Karpas-422 (cell line): ENCODE measurements at regions not wholly inside any gene's neighbourhood (a gene's known extent, or its start where the extent isn't known, plus 50 kb on each side); places are given as distances from the start of the nearest gene placed in this dataset.

Source experiments
- DNase-seq: peaks from one replicate; pipeline ENCODE4 v3.0.0-alpha.2; 2015
- H2AFZ ChIP-seq: fragments of 200-600 bp; sonication (generic); 2 replicates; pipeline ENCODE4 v1.6.1; 2014; ENCODE audit warnings: antibody characterized with exemption, low read length, mixed read lengths
- H3K27ac ChIP-seq: fragments of 200-600 bp; sonication (generic); 2 replicates; pipeline ENCODE4 v1.5.1; 2014; ENCODE audit warnings: mild to moderate bottlenecking, low read length, moderate library complexity
- H3K27me3 ChIP-seq: fragments of 200-600 bp; sonication (generic); 2 replicates; pipeline ENCODE4 v1.6.1; 2014; ENCODE audit warnings: low read length, mixed read lengths
- H3K36me3 ChIP-seq: fragments of 200-600 bp; sonication (generic); 2 replicates; pipeline ENCODE4 v1.6.1; 2014; ENCODE audit warnings: low read length, mixed read lengths; ENCODE audit not compliant: insufficient read depth
- H3K4me1 ChIP-seq: fragments of 200-600 bp; sonication (generic); 2 replicates; pipeline ENCODE4 v1.6.1; 2014; ENCODE audit warnings: mild to moderate bottlenecking, low read length, mixed read lengths
- H3K4me2 ChIP-seq: fragments of 200-600 bp; sonication (generic); 2 replicates; pipeline ENCODE4 v1.6.1; 2014; ENCODE audit warnings: low read length, low read depth, mild to moderate bottlenecking; ENCODE audit not compliant: poor library complexity, severe bottlenecking
- H3K4me3 ChIP-seq: fragments of 200-600 bp; sonication (generic); 2 replicates; pipeline ENCODE4 v1.5.1; 2014; ENCODE audit warnings: mild to moderate bottlenecking, antibody characterized with exemption, low read length, mixed read lengths
- H3K79me2 ChIP-seq: fragments of 200-600 bp; sonication (generic); 2 replicates; pipeline ENCODE4 v1.6.1; 2014; ENCODE audit warnings: mild to moderate bottlenecking, low read length, mixed read lengths
- H3K9ac ChIP-seq: fragments of 200-600 bp; sonication (generic); 2 replicates; pipeline ENCODE4 v1.6.0; 2014; ENCODE audit warnings: low read length
- H3K9me2 ChIP-seq: fragments of 200-600 bp; sonication (generic), shearing (Covaris generic); replicated peaks from 2 replicates; pipeline ENCODE4 v1.6.0; 2014; ENCODE audit warnings: mild to moderate bottlenecking, low read length, moderate library complexity; ENCODE audit not compliant: insufficient read depth
- H3K9me3 ChIP-seq: fragments of 300-700, 200-600 bp; sonication (generic); 2 replicates; pipeline ENCODE4 v1.6.1; 2014; ENCODE audit warnings: low read length, mixed read lengths
- H4K20me1 ChIP-seq: fragments of 200-600 bp; sonication (generic); 2 replicates; pipeline ENCODE4 v1.6.1; 2014; ENCODE audit warnings: mild to moderate bottlenecking, antibody characterized with exemption, low read length, low read depth; ENCODE audit not compliant: insufficient read depth

GRCh38 chr2:58918141-58918540 is 677.0 kb upstream of the FANCL start:
- Histone ChIP-seq H3K9me2 (no peaks in the 10 kb centered on the region), H3K27me3 (no peaks in the 10 kb centered on the region), H3K27ac (no peak overlapping the region), H3K9me3 (no peaks in the 10 kb centered on the region), H3K4me2 (no peak overlapping the region), H2AFZ (no peak overlapping the region), H3K36me3 (no peaks in the 10 kb centered on the region), H4K20me1 (no peaks in the 10 kb centered on the region), H3K4me1 (no peaks in the 10 kb centered on the region), H3K9ac (no peak overlapping the region), H3K79me2 (no peaks in the 10 kb centered on the region), H3K4me3 (no peak overlapping the region)
- no peak for DNase-seq

GRCh38 chr2:58917596-58917995 is 676.5 kb upstream of the FANCL start:
- Histone ChIP-seq H3K27me3 (no peaks in the 10 kb centered on the region), H3K36me3 (no peaks in the 10 kb centered on the region), H3K9ac (no peak overlapping the region), H3K27ac (no peak overlapping the region), H3K4me1 (no peaks in the 10 kb centered on the region), H3K4me3 (no peak overlapping the region), H3K9me2 (no peaks in the 10 kb centered on the region), H3K9me3 (no peaks in the 10 kb centered on the region), H4K20me1 (no peaks in the 10 kb centered on the region), H3K79me2 (no peaks in the 10 kb centered on the region), H2AFZ (no peak overlapping the region), H3K4me2 (no peak overlapping the region)
- no peak for DNase-seq

DNA sequence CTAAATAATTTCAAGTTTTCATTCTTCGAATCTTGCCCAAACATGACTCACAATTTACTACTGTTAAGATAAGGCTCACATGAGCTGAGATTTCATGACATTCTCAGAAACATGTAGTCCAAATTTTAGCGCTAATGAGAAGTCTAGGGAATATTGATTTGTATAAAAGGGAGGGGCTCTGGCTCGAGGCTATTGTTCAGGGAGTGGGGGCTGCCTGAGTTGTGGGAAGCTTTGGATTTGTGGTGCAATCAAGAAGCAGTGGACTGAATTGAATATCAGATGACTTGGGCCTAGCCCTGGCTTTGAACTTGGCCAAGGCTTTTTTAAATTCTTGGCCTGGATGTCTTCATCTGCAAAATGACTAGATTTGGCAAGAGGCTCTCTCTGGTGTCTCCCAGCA is 674.9 kb upstream of the FANCL start:
- Histone ChIP-seq H3K79me2 (no peaks in the 10 kb centered on the region), H3K36me3 (no peaks in the 10 kb centered on the region), H3K9me2 (no peaks in the 10 kb centered on the region), H4K20me1 (no peaks in the 10 kb centered on the region), H3K9ac (no peak overlapping the region), H3K27me3 (no peaks in the 10 kb centered on the region), H3K4me2 (no peak overlapping the region), H3K4me1 (no peaks in the 10 kb centered on the region), H3K27ac (no peak overlapping the region), H3K4me3 (no peak overlapping the region), H3K9me3 (no peaks in the 10 kb centered on the region), H2AFZ (no peak overlapping the region)
- DNase-seq: no peak

DNA sequence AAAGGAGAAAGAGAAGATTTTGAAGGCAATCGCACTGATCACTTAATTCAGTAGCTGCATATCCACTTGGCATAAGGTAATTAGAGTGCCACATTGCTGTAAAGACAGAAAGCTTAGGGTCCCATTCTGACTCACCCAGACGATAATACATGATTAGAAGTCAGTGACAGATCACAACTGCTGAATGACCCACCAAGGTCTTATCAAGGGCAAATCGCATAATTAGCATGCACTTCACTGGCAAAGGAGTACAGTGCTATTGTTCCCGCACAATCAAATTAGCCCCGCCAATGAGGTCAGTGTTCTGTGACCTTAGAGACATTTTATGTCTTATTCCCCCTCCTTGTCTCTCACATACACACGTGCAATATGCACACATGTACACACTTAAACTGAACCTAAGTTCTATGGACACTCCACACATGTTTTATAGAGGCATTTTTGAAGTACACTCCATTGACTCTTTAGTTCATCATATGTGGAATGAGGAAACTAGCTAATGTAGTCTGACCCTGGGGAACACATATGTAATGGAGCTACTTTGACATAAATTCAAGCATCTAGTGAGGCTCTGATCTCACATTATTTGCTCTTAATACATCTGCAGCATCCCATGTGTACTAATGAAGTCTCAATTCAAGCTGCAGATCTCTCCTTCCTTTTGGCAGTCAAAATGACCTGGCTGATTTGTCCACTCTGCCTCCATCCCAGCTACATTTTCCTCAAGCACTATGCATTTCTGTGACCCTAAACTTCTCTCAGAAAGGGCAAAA is 673.8 kb upstream of the FANCL start:
- Histone ChIP-seq H2AFZ (no peak overlapping the region), H3K9me3 (no peaks in the 10 kb centered on the region), H3K27ac (no peak overlapping the region), H3K79me2 (no peaks in the 10 kb centered on the region), H3K27me3 (no peaks in the 10 kb centered on the region), H3K9me2 (no peaks in the 10 kb centered on the region), H3K9ac (no peak overlapping the region), H3K36me3 (no peaks in the 10 kb centered on the region), H3K4me1 (no peaks in the 10 kb centered on the region), H3K4me3 (no peak overlapping the region), H3K4me2 (no peak overlapping the region), H4K20me1 (no peaks in the 10 kb centered on the region)
- DNase-seq: no peak

DNA sequence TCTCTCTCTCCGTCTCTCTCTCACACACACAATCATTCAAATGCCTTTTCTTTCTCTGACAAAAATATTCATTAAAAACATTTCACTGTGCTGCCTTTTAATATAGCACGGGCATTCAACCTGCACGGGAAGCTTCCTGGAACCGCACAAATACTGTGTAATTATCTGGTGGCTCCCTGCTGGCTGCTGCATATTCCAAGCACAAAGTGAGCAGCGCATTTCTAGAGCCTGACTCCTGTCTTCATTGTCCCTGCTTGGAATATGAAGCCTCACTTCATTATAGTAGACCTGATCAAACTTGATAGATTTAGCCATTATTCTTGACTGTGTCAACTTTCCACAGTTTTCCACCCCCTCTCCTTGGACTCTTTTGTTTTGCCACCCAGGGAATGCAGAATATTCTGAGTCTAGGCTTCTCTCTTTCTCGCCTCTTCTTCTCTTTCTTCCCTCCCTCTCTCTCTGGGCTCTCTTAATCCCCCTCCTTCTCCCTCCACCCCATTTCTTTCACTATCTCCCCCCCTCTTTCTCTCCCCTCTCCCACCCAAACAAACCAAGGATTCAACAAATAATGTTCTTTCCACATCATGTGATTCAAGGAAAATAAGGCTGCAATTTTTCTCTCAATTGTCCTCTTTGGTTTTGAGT is 672.1 kb upstream of the FANCL start:
- no peaks in the 10 kb centered on the region for H3K27me3 ChIP-seq
- H3K9ac ChIP-seq: no peak overlapping the region
- no peaks in the 10 kb centered on the region for H4K20me1 ChIP-seq
- no peaks in the 10 kb centered on the region for H3K36me3 ChIP-seq
- no peaks in the 10 kb centered on the region for H3K79me2 ChIP-seq
- H3K27ac ChIP-seq: no peak overlapping the region
- no peaks in the 10 kb centered on the region for H3K4me1 ChIP-seq
- H3K4me3 ChIP-seq: no peak overlapping the region
- H3K4me2 ChIP-seq: no peak overlapping the region
- no peaks in the 10 kb centered on the region for H3K9me2 ChIP-seq
- no peak overlapping the region for H2AFZ ChIP-seq
- no peaks in the 10 kb centered on the region for H3K9me3 ChIP-seq
- no peak for DNase-seq

GRCh38 chr2:58911877-58912276 is 670.8 kb upstream of the FANCL start:
- no peaks in the 10 kb centered on the region for H3K27me3 ChIP-seq
- H3K27ac ChIP-seq: no peak overlapping the region
- H3K9me2 ChIP-seq: no peaks in the 10 kb centered on the region
- no peaks in the 10 kb centered on the region for H3K4me1 ChIP-seq
- no peaks in the 10 kb centered on the region for H3K79me2 ChIP-seq
- no peaks in the 10 kb centered on the region for H3K9me3 ChIP-seq
- H3K4me3 ChIP-seq: no peak overlapping the region
- no peak overlapping the region for H3K9ac ChIP-seq
- H3K4me2 ChIP-seq: no peak overlapping the region
- no peak overlapping the region for H2AFZ ChIP-seq
- no peaks in the 10 kb centered on the region for H3K36me3 ChIP-seq
- no peaks in the 10 kb centered on the region for H4K20me1 ChIP-seq
- no peak for DNase-seq

DNA sequence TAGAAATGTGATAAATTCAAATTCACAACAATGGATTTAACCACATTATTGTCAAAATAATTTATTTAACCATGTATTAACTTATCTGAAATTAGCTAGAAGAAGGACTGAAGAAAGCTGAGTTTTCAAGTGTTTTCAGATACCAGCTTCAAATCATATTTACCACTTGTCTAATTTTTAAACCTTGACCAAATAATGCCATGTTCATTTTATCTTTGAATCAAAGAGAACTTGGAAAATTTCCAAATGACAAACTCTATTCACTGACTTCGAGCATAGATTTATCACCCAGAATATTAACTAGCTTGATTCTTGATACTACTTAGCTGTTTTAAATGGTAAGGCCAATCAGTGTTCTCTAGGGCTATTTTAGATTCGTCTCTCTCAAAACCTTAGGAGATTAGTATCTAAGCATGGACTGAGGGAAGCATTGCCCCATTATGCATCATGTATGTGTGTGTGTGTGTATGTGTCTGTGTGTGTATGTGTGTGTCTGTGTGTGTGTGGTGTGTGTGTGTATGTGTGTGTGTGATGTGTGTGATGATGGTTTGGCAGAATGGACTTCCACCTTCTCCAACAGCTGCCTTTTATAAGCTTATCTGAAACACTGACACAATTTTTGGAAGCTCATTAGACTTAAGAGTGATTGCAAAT is 667.5 kb upstream of the FANCL start:
- no peak for DNase-seq
- H3K9me2 ChIP-seq: no peaks in the 10 kb centered on the region
- H3K4me2 ChIP-seq: no peak overlapping the region
- no peaks in the 10 kb centered on the region for H3K79me2 ChIP-seq
- H3K36me3 ChIP-seq: no peaks in the 10 kb centered on the region
- no peaks in the 10 kb centered on the region for H3K9me3 ChIP-seq
- no peak overlapping the region for H3K9ac ChIP-seq
- H3K27ac ChIP-seq: no peak overlapping the region
- no peaks in the 10 kb centered on the region for H3K27me3 ChIP-seq
- H2AFZ ChIP-seq: no peak overlapping the region
- no peaks in the 10 kb centered on the region for H4K20me1 ChIP-seq
- H3K4me3 ChIP-seq: no peak overlapping the region
- H3K4me1 ChIP-seq: no peaks in the 10 kb centered on the region

DNA sequence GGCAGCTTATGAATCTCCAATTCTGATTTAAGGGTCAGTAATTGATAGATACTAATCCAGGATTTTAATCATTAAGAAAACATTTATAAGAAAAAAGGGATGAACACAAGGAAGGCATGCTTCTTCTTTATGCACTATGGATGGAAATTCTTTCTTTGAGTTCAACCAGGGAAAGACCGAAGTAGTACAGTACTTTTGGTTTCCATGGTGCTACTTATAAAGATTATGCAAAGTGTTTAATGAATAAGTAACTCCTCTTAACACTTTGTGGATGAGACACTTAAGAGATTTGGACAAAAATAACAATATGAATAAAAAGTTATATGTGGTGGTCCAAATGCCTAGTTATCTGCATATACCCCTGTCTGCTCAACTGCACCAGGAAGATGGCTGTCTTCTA is 666.5 kb upstream of the FANCL start:
- Histone ChIP-seq H3K9me2 (no peaks in the 10 kb centered on the region), H3K79me2 (no peaks in the 10 kb centered on the region), H4K20me1 (no peaks in the 10 kb centered on the region), H3K4me1 (no peaks in the 10 kb centered on the region), H3K4me3 (no peak overlapping the region), H3K9me3 (no peaks in the 10 kb centered on the region), H3K27me3 (no peaks in the 10 kb centered on the region), H3K4me2 (no peak overlapping the region), H2AFZ (no peak overlapping the region), H3K36me3 (no peaks in the 10 kb centered on the region), H3K9ac (no peak overlapping the region), H3K27ac (no peak overlapping the region)
- no peak for DNase-seq
